ENCODE measurements at regions not wholly inside any gene's neighbourhood (a gene's known extent, or its start where the extent isn't known, plus 50 kb on each side); places are given as distances from the start of the nearest gene placed in this dataset.

GRCh38 chr10:44326474-44327030 is 58.3 kb downstream of the CXCL12 start:
- no peak for DNase-seq (ENCODE audit: low read depth in 2 of 2)

GRCh38 chr10:44325596-44326307 is 59.1 kb downstream of the CXCL12 start:
- no peak for DNase-seq (ENCODE audit: low read depth in 2 of 2)

GRCh38 chr10:44325157-44325556 is 59.7 kb downstream of the CXCL12 start:
- no peak for DNase-seq (ENCODE audit: low read depth in 2 of 2)

- no peak for DNase-seq (ENCODE audit: low read depth in 2 of 2)
Measured at GRCh38 chr10:44323838-44324237, 61.1 kb downstream of the CXCL12 start.

- DNase-seq (ENCODE audit: low read depth in 2 of 2): no peak
Measured at GRCh38 chr10:44322137-44322536, 62.8 kb downstream of the CXCL12 start.

GRCh38 chr10:44320756-44321155 is 64.1 kb downstream of the CXCL12 start:
- no peak for DNase-seq (ENCODE audit: low read depth in 2 of 2)

- DNase-seq (ENCODE audit: low read depth in 2 of 2): no peak
Measured at GRCh38 chr10:44317856-44318255, 67.0 kb downstream of the CXCL12 start.

- DNase-seq (ENCODE audit: low read depth in 2 of 2): no peak
Measured at GRCh38 chr10:44316922-44317215, 68.0 kb downstream of the CXCL12 start.

- no peak for DNase-seq (ENCODE audit: low read depth in 2 of 2)
Measured at GRCh38 chr10:44316187-44316921, 68.5 kb downstream of the CXCL12 start.

GRCh38 chr10:44314802-44315460 is 70.0 kb downstream of the CXCL12 start:
- no peak for DNase-seq (ENCODE audit: low read depth in 2 of 2)

GRCh38 chr10:44313761-44314165 is 71.1 kb downstream of the CXCL12 start:
- DNase-seq (ENCODE audit: low read depth in 2 of 2): no peak

GRCh38 chr10:44312401-44312800 is 72.5 kb downstream of the CXCL12 start:
- DNase-seq (ENCODE audit: low read depth in 2 of 2): no peak

GRCh38 chr10:44311563-44312051 is 73.3 kb downstream of the CXCL12 start:
- no peak for DNase-seq (ENCODE audit: low read depth in 2 of 2)

GRCh38 chr10:44310762-44311562 is 73.9 kb downstream of the CXCL12 start:
- DNase-seq (ENCODE audit: low read depth in 2 of 2): peak; percentile 34 to 48

- DNase-seq (ENCODE audit: low read depth in 2 of 2): no peak
Measured at GRCh38 chr10:44309939-44310761, 74.7 kb downstream of the CXCL12 start.

GRCh38 chr10:44309361-44309760 is 75.5 kb downstream of the CXCL12 start:
- no peak for DNase-seq (ENCODE audit: low read depth in 2 of 2)

GRCh38 chr10:44308935-44309334 is 76.0 kb downstream of the CXCL12 start:
- no peak for DNase-seq (ENCODE audit: low read depth in 2 of 2)

GRCh38 chr10:44307691-44308090 is 77.2 kb downstream of the CXCL12 start:
- no peak for DNase-seq (ENCODE audit: low read depth in 2 of 2)

GRCh38 chr10:44306762-44307161 is 78.1 kb downstream of the CXCL12 start:
- no peak for DNase-seq (ENCODE audit: low read depth in 2 of 2)

- no peak for DNase-seq (ENCODE audit: low read depth in 2 of 2)
Measured at GRCh38 chr10:44306147-44306710, 78.7 kb downstream of the CXCL12 start.
